Suprapubic skin (tissue), 3 donors: ENCODE measurements at regions not wholly inside any gene's neighbourhood (a gene's known extent, or its start where the extent isn't known, plus 50 kb on each side); places are given as distances from the start of the nearest gene placed in this dataset.

Experiments used
- EP300 ChIP-seq: sonication (generic); formaldehyde crosslinking; IDR thresholded peaks from one replicate; pipeline ENCODE4 v1.6.1; 2017; ENCODE audit warnings: antibody characterized with exemption
- TF ChIP-seq, protein P1 (sequence below), 2 donors: fragments of 200-600 bp in 1 of 2; fragments of 450-650 bp in 1 of 2; sonication (generic) in 1 of 2; IDR thresholded peaks; one replicate each; pipeline ENCODE4 v1.5.1; 2016 to 2019; ENCODE audit warnings: antibody characterized with exemption in 2 of 2, mild to moderate bottlenecking in 1 of 2, moderate library complexity in 1 of 2

- TF ChIP-seq EP300, result no peak
- TF ChIP-seq, protein P1, sequence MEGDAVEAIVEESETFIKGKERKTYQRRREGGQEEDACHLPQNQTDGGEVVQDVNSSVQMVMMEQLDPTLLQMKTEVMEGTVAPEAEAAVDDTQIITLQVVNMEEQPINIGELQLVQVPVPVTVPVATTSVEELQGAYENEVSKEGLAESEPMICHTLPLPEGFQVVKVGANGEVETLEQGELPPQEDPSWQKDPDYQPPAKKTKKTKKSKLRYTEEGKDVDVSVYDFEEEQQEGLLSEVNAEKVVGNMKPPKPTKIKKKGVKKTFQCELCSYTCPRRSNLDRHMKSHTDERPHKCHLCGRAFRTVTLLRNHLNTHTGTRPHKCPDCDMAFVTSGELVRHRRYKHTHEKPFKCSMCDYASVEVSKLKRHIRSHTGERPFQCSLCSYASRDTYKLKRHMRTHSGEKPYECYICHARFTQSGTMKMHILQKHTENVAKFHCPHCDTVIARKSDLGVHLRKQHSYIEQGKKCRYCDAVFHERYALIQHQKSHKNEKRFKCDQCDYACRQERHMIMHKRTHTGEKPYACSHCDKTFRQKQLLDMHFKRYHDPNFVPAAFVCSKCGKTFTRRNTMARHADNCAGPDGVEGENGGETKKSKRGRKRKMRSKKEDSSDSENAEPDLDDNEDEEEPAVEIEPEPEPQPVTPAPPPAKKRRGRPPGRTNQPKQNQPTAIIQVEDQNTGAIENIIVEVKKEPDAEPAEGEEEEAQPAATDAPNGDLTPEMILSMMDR (IDR thresholded peaks at IDR 0.05), result no peak
Observed at GRCh38 chr2:126219081-126219480, 436.9 kb upstream of the GYPC start.
